IPS-NIHi11 (cell line): ENCODE measurements at regions not wholly inside any gene's neighbourhood (a gene's known extent, or its start where the extent isn't known, plus 50 kb on each side); places are given as distances from the start of the nearest gene placed in this dataset.
A peak's percentile ranks its signal among the peaks of the same experiment; 100 is the strongest.

Experiments used
- DNase-seq: peaks from one replicate; pipeline ENCODE4 v3.0.0; 2012; ENCODE audit warnings: mixed read lengths, low spot score

DNA sequence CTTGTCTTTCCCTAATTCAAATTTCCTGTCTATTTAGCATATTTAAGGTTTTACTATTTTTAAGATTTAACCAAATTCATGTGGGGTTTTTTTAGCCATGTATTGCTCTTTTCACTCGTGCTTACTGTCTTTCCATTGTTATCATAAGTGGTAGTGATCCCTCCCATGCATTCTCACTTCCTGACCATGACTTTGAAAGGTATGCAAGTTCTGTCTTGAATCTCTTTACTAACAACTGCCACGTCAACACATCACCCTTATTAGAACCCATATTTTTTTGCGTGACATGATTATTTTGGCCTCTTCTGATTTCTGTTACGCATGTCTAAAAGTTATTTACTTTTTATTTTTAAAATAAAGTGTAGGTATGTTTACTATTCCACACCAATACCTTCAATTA is 94.7 kb upstream of the CDH6 start:
- DNase-seq, result no peak

DNA sequence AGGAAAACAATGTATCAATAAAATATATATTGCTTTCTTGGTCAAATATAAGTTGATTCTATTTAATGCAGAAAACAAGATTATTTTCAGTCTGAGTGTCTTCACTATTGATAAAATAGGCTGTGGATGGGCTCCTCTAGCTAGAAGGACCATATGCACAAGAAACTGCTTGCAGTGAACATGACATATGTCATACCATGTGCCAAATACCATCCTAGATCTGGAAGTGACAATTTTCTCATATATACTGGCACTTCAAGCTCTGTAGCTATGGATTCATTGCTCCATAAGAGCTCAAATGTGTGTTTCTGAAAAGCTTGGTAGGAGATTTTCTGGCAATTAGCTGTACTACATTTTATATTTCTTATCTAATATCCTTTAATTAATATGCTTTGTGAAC is 95.6 kb upstream of the CDH6 start:
- DNase-seq, result no peak

DNA sequence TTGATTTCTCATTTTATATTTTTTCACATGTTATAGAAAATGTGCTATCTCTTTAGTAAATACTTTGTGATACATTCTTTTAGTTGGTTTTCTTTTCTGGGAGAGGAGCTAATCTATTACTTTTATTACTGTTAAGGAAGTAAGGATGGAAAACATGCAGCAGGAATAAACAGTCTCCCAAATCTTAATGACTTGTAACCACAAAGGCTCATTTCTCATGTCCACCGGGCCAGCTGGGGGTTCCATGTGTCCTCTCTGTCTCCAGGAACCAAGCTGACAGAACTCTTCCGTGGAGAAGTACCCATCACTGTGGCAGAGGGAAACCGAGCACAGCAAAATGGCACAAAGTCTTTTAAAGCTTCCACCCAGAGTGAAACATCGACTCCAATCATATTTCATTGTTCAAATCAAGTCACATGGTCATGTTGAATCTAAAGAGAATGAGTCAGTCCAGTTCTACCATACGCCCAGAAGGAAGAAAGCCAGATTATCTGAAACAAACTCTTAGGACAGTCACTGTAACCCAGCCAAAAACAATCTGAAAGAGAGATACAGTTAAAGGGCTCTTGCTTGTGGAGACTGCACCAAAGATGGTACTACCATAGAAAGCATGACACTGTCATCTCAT is 97.1 kb upstream of the CDH6 start:
- DNase-seq, result no peak

DNA sequence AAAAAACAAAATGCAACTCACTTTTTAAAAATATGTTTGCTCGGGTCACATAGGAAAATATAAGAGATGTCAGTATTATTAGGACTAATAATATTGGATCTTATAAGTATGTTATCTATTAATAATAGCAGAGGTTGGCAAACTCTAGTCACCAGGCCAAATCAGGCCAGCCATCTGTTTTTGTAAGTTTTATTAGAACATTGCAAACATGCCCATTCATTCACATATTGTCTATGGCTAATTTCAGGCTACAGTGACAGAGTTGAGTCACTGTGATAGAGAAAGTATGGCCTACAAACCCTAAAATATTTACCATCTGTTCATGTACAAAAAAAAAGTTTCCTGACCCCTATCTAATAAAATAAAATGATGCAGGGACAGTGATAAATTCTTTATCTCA is 97.7 kb upstream of the CDH6 start:
- DNase-seq, result no peak

DNA sequence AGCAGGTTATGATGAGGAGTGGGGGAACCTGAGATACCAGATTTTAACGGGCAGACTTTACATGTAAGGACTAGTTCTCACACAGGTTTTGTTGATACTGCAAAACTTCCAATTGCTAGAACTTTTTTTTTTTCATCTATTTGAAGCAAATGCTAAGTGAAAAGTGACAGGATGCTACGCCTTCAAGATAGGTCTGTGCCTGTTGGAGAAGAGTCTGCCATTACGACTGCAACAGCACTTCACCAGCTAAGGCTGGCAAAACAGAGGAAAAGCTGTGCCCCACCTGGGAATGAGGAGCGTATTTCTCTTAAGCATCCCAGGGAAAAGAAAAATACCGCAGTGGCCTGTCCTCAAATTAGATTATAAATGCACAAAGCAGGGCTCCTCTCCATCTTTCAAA is 102.0 kb upstream of the CDH6 start:
- no peak for DNase-seq

DNA sequence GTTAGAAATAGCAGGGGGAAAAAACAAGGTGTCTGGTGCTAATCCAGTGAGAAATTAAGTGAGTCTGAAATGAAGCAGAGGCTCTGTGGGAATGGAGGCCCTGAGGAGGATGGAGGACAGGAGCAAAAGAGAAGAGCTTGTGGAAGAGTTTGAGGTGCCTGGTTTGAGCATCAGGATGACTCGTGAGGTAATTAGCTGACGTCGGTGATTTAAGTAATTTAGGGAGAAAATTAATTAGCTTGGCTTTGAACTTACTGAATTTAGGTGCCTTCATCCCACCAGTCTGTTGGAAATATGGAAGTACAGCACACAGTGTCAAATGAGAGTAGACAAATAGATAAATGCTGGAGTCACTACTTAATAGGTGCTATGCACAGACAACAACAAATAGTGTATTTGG is 103.0 kb upstream of the CDH6 start:
- no peak for DNase-seq

DNA sequence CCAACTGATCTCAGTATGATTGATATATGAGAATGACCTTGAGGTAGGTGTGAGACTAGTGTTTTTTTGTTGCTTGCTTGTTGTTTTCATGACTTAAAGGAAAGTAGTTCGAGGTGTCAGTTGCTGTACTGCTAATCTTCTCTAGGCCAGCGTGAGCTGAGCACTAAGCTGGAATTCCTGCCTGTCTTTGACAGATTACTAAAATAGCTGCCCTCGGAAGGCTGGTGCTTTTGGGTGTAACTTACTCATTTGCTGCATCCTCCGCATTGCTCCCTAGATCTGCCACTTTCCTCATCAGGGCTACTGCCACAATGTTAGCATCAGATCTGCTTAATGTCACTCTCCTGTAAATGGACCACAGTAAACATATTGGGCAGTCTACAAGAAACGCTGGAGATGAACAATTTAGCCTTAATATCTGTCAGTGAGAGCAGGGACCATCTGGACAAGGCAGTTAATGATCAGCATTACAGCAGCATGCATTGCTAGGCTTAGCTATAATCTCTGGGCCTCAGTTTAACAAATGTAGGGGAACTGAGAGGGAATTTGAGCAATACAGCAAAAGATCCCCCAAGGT is 106.6 kb upstream of the CDH6 start:
- no peak for DNase-seq

DNA sequence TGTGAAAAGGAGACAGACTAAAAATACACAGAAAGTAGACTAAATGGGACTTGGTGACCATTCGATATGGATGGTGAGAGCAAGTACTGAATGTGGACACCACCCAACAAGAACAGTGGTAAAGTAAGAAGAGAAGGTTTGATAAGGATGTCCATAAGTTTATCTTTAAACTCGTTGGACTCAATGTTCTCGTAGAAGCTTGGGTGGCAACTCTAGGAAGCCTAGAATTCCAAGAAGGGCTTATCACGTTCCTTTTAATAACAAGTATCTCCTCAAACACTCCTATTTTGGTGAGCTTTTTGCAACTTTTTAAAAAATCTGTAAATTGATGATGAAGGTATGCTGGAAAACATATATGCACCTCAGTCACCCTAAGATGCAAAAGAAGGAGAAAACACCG is 108.6 kb upstream of the CDH6 start:
- DNase-seq, result no peak

DNA sequence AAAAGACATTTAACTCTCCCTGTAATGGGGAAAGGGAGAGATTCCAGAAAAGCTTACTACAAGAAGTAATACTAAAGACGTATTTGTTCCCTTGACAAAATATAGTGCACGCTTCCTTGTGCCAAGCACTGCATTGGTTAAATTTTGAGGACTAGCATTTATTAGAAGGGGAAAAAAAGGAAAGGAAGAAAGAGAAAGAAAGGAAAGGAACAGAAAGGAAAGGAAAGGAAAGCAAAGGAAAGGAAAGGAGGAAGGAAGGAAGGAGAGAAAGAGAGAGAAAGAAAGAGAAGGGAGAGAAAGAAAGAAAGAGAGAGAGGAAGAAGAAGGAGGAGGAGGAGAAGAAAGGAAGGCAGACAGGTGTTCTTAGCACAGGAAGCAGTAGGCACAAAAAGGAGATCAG is 110.1 kb upstream of the CDH6 start:
- DNase-seq, result no peak

DNA sequence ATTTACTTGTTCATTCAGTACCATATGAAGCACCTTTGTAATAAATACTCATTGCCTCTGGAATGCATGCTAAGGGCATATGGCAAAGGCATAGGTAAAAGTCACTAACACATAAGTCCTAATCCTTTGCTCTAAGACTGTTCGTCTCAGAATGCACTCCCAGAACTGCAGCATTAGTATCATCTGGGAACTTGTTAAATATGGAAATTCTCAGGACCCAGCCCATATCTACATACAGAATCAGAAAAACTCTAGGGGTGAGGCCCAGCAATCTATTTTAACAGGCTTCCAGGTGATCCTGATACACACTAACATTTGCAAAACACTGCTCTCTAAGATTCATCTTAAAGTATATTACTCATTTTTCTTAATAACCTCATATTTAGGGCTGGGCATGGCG is 113.8 kb upstream of the CDH6 start:
- no peak for DNase-seq

DNA sequence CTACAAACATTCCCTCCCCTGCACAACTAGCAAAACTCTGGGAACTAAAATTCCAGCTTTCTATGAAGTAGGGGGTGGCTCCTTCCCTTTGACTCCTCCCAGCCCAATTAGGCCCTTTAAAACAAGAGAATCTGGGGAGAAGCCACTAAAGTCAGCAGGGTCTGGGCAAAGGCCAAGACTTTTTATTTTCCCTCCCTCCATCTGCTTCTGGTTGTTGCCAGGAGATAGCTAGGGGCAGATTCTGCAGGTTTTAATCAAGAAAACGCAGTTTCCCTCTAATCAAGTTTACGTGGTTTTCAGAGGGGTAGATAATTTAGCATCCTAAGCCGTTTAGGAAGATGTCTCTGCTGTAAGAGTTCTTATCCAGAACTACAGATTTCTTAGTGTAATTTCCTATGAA is 114.5 kb upstream of the CDH6 start:
- DNase-seq, result no peak

DNA sequence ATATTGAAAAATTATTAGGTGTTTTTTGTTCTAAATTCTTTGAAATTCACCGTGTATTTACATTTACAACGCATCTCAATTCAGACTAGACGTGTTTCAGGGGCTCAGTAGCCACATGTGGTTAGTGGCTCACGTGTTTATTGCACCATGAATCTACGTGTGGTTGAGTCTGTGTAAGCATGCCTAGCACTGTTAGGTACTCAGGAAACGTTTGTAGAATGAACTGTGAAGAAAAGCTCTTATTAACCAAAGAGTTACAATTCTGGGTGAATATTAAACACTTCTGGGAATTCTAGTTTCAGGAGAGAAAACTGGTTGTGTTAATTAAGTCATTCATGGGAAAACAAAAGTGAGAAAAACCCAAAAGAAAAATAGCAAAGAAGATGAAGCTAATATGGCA is 117.5 kb upstream of the CDH6 start:
- no peak for DNase-seq

DNA sequence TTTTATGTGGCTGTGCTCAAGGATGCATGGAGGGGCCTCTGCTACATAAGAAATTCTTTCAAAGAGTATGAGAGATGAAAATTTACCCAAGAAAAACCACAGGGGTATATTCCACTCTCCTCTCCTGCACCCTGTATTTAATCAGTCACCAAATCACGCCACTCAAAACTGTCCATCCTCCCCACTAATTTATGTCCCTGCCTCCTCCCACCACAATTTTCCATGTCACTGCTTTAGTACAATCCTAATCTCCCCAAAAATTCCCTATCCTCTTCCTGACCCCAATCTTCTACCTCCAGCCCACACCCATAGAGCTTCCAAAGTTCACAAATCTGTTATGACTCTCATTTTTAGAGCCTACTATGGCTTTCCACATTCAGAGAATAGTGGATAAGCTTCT is 125.2 kb upstream of the CDH6 start:
- DNase-seq, result no peak

DNA sequence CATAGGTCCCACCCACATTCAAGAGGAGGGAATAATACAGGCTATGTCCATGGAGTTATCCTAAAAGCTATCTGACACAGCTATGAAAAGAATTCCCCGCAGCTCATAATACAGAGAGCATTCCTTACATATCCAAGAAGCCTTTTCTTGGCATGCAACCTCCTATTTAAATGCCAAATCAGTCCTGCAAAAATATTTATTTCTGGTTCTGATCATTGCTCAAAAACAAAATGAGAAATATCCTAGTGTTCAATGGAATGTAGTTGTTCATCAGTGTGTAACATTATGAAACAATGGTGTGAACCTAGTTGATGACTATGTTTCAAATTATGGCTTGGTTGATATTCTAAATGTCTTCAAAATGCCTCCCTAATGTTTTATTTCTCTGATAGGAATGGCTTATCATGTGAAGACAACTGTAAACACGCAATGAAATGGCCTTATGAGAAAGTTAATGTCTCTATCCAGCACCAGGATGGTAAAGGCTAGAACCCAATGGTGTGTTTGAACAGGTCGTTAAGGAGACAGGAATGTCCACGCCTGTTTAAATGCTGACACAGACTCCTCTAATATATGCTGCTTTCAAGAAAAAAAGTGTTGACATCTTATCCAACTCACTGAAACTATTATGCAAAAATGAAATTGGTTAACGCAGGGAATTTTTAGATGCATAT is 126.7 kb upstream of the CDH6 start:
- DNase-seq, result no peak

DNA sequence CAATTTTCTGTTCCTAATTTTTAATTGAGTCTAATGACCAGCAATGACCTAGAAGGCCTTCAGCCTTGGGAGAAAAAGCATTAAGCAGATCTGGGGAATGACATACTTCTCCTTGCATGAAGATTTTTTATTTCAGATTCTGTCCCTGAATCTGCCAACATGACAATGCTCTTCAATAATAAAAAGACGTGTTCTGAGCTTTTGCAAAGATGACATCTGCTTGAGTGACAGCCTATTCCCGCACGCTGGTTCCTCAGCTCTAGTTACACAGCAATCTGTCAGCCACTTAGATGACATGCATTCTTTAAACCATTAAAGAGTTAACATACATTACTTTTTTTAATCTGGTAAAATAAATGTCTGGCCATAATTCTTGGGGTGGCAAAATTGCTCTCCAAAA is 129.3 kb upstream of the CDH6 start:
- no peak for DNase-seq

DNA sequence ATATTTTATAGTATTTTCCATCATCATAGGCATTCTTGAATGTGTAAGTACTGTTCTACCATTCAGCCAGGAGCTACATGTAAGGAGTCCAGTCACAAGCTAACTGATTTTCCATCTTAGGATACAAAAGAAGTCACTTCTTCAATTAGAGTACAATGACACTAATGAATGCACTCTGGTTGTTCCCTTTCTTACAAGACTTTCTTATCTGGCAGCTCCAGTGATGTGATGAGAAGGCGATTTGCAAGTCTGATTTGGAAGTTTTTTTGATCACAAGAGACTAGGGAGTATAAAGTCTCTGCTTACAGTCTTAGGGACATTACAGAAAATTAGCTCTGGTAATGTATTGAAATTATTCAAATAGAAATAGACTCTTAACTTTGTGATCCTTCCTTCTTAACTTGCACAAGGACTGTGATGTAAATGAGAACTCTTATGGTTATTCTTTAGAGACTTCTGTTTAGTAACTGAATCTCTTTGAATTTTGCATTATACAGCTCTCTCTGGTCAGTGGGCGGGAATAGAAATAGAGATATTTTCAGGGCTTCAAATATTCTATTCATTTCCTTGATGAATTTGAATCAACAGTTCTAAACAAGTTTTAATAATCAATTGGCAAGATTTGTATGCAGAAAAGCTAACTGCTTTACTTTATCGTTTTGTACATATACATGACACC is 130.4 kb upstream of the CDH6 start:
- DNase-seq, result no peak

DNA sequence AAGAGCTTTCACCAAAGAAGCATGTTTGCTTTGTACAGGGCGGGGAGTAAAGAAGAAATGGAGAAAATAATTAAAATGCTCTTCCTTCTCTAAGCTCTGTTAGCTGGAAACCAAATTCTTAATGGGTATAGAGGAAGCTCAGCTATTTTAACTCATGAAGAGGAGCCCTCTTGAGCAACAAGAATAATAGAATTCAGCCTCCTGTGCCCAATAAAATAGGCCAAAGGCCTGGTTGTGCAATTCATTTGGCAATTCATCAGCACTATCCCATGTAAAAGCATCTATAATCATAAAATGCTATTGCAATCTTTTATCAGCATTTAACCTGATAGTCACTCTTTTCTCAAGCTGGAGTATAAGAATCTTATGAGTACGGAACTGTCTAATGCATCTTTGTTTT is 133.6 kb upstream of the CDH6 start:
- DNase-seq, result no peak

DNA sequence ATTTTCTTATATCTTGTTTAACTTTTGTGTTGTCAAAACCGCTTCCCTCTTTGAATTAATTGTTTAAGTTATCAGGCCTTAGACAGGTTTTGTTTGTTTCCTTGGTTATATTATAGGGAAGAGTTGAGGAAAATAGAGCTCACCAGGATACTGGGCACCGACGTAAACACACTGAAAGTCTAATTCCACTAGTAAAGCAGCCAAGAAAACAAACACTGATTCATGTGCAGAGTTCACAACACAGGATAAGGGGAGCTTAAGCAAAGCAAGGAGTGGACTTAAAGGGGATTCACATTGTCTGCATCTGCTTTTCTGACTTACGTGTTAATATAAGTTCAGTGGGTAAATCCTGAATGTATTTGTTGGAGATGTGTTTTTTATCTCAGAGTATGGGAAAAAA is 139.0 kb upstream of the CDH6 start:
- DNase-seq, result no peak

DNA sequence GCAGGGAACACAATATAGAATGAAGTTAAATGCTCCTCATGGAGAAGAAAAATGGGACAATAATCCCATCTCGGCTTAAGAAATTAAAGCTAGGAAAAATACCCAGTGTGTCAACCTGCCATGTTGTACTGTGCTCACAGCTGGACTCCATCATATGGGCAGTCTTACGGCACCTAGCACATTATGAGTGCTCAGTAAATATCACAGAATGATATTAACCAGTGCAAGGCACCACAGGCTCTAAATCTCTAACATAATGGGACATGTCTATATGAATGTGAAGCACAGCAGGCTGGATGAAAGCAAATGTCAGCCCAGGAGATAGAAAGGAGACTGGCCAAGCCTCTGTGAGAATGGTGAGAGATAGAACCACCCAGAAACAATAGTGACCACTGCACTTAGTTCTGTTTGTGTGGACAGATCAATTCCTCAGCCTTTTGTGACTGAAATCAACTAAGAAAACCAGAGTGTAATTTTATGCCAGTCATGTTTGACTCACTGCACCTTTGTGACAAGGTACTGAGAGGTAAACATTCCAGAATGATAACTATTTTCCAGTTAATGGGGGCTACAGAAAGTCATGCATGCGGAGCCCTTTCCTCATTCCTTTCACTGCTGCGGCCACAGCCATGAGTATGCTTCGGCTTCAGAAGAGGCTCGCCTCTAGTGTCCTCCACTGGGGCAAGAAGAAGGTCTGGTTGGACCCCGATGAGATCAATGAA is 140.4 kb upstream of the CDH6 start:
- DNase-seq, result no peak

DNA sequence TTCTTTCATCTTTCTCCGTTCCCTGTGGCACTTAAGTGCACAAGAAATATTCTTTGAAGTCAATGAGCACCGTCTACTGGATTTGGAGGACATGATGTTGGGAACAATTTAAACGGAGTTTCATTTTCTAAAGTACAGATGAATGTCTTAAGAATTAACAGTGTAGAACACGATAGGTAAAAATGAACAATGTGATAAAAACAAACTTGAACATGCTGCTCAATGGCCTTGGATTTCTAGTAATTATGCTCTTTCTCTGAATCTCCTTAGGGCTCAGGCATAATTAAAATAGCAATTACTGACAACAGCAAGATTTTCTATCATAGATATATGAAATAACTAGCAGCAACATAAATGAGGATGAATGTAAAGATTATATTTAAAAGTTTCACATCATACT is 142.2 kb upstream of the CDH6 start:
- no peak for DNase-seq

DNA sequence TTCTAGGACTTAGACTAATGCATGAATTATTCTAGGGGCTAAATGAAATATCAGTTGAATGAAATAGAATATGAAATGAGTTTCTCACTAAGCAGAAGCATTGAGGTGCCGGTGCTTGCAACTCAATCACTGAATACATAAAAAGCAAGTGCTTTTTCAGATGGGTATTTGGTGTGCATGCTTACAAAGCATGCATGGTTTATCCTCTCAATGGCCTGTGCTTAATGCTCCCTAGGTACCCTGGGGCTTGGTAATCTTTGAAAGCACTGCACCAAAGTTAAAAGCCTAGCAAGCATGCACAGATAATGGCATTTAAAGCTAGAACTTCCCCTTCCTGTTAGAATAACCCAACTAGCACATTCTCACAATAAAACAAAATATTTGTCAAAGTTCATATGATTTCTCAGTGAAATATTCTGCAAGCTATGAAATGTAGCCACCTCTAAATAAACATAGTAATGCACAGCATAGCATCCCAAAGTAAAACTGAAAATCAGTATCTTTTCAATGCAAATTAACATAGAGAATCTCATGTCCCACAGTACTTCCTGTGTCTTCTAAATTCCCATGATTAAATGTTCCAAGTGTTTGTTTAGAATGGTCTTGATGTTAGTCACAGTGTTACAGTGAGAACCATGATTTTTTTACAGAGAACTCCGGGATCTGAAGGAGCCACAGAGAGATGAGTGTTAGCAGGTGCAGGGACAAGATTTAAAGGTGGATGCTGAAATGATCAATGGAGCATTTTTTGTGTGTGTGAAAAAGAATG is 143.4 kb upstream of the CDH6 start:
- peak; percentile 22 for DNase-seq

DNA sequence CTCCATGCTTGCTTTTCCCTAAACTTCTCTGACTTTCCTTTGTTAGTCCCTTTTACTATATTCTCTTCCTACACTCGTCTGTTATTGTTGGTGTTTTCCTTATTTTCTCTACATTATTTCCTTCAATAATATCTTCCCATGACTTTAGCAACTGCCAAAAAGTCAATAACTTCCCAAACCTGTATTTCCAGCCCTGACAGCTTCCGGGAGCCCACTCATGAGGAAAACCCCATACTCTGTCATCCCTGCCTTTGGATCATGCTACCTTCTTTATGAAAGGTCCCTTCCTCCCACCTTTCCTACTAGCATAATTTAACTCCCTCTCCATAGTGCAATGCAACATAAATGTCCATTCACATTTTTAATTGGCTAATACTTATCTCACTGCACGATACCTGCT is 144.0 kb upstream of the CDH6 start:
- no peak for DNase-seq
